WTC11 (cell line): ENCODE measurements at regions not wholly inside any gene's neighbourhood (a gene's known extent, or its start where the extent isn't known, plus 50 kb on each side); places are given as distances from the start of the nearest gene placed in this dataset.

Source experiments
- ATAC-seq: fragments of 200-7000 bp; cut with Tn5 transposase; 2 replicates; pipeline ENCODE4 v1.10.0; 2021; ENCODE audit warnings: mild to moderate bottlenecking, moderate library complexity
- CTCF ChIA-PET: fragments of 300-600 bp; sonication (Branson Sonifier 250); formaldehyde crosslinking; loops from one replicate; lab custom pipeline; 2021; ENCODE audit warnings: antibody characterized with exemption; lab: Charles Lee
- POLR2A ChIA-PET: fragments of 350-600 bp; sonication (Branson Sonifier 250); formaldehyde crosslinking; loops from one replicate; lab custom pipeline; 2021; ENCODE audit warnings: antibody characterized with exemption; lab: Charles Lee
- DNase-seq: peaks from one replicate; pipeline ENCODE4 v3.0.0; 2021; ENCODE audit warnings: low spot score
- H3K27ac Mint-ChIP-seq: 2 replicates; pipeline ENCODE4 v1.8.0; 2021; ENCODE audit warnings: mixed read lengths
- H3K27me3 Mint-ChIP-seq: 2 replicates; pipeline ENCODE4 v1.8.0; 2021; ENCODE audit warnings: low read depth, mild to moderate bottlenecking, moderate library complexity, mixed read lengths
- H3K36me3 Mint-ChIP-seq: 2 replicates; pipeline ENCODE4 v1.8.0; 2021; ENCODE audit warnings: mixed read lengths
- H3K4me1 Mint-ChIP-seq: 2 replicates; pipeline ENCODE4 v1.8.0; 2022; ENCODE audit warnings: mixed read lengths
- H3K4me3 Mint-ChIP-seq: 2 replicates; pipeline ENCODE4 v1.8.0; 2021; ENCODE audit warnings: mild to moderate bottlenecking, moderate library complexity, mixed read lengths
- H3K9me3 Mint-ChIP-seq: 2 replicates; pipeline ENCODE4 v1.8.0; 2021; ENCODE audit warnings: mixed read lengths
- ATF2 ChIP-seq: sonication (generic); formaldehyde crosslinking; IDR thresholded peaks from 2 replicates; pipeline ENCODE4 v1.8.1; 2022; ENCODE audit warnings: low read depth, missing genetic modification reagents, borderline replicate concordance
- CTCF ChIP-seq: fragments of 200-600 bp; IDR thresholded peaks from 2 replicates; pipeline ENCODE4 v1.8.0; 2022; ENCODE audit warnings: antibody characterized with exemption
- ESRRA ChIP-seq: sonication (generic); formaldehyde crosslinking; IDR thresholded peaks from 2 replicates; pipeline ENCODE4 v1.8.1; 2022; ENCODE audit warnings: mild to moderate bottlenecking, missing genetic modification reagents, borderline replicate concordance
- JAZF1 ChIP-seq: fragments of 250-450 bp; sonication (Bioruptor Pico); IDR thresholded peaks from 2 replicates; pipeline ENCODE4 v1.9.0; 2021; ENCODE audit warnings: moderate library complexity, mild to moderate bottlenecking, inconsistent platforms
- MAX ChIP-seq: sonication (generic); formaldehyde crosslinking; IDR thresholded peaks from 2 replicates; pipeline ENCODE4 v1.8.0; 2022; ENCODE audit warnings: mild to moderate bottlenecking, missing genetic modification reagents
- MLX ChIP-seq: sonication (generic); formaldehyde crosslinking; IDR thresholded peaks from 2 replicates; pipeline ENCODE4 v1.8.1; 2023; ENCODE audit warnings: mild to moderate bottlenecking, missing genetic modification reagents, moderate library complexity
- OVOL2 ChIP-seq: fragments of 250-450 bp; sonication (Bioruptor Pico); IDR thresholded peaks from 2 replicates; pipeline ENCODE4 v1.9.0; 2021; ENCODE audit warnings: mild to moderate bottlenecking, borderline replicate concordance
- PRDM15 ChIP-seq: sonication (generic); formaldehyde crosslinking; IDR thresholded peaks from 2 replicates; pipeline ENCODE4 v1.8.0; 2022; ENCODE audit warnings: missing genetic modification reagents
- RELA ChIP-seq: sonication (generic); formaldehyde crosslinking; IDR thresholded peaks from 2 replicates; pipeline ENCODE4 v1.8.1; 2022; ENCODE audit warnings: missing genetic modification reagents, mild to moderate bottlenecking, borderline replicate concordance
- TEAD4 ChIP-seq: sonication (generic); formaldehyde crosslinking; IDR thresholded peaks from 2 replicates; pipeline ENCODE4 v1.8.0; 2022; ENCODE audit warnings: mild to moderate bottlenecking, missing genetic modification reagents
- ZBTB21 ChIP-seq: sonication (generic); formaldehyde crosslinking; IDR thresholded peaks from 2 replicates; pipeline ENCODE4 v1.8.1; 2023; ENCODE audit warnings: mild to moderate bottlenecking, missing genetic modification reagents, borderline replicate concordance
- ZNF232 ChIP-seq: sonication (generic); formaldehyde crosslinking; IDR thresholded peaks from 2 replicates; pipeline ENCODE4 v1.8.0; 2022; ENCODE audit warnings: mild to moderate bottlenecking, missing genetic modification reagents
- ZNF317 ChIP-seq: sonication (generic); formaldehyde crosslinking; IDR thresholded peaks from 2 replicates; pipeline ENCODE4 v1.8.1; 2023; ENCODE audit warnings: low read depth, mild to moderate bottlenecking, moderate library complexity, missing genetic modification reagents, borderline replicate concordance
- ZNF423 ChIP-seq: fragments of 250-450 bp; sonication (Bioruptor Pico); IDR thresholded peaks from 2 replicates; pipeline ENCODE4 v2.1.2; 2022; ENCODE audit warnings: mild to moderate bottlenecking, moderate library complexity
- TF ChIP-seq, protein P1 (sequence below): fragments of 250-450 bp; sonication (Bioruptor Pico); IDR thresholded peaks from 2 replicates; pipeline ENCODE4 v1.9.0; 2021; ENCODE audit warnings: mild to moderate bottlenecking, borderline replicate concordance
- TF ChIP-seq, protein P2 (sequence below): sonication (generic); formaldehyde crosslinking; IDR thresholded peaks from 2 replicates; pipeline ENCODE4 v1.8.1; 2022; ENCODE audit warnings: mild to moderate bottlenecking, moderate library complexity, missing genetic modification reagents

GRCh38 chr10:129272866-129273650 lies 194.0 kb upstream of the MGMT start (continued):
- TF ChIP-seq, protein P1, sequence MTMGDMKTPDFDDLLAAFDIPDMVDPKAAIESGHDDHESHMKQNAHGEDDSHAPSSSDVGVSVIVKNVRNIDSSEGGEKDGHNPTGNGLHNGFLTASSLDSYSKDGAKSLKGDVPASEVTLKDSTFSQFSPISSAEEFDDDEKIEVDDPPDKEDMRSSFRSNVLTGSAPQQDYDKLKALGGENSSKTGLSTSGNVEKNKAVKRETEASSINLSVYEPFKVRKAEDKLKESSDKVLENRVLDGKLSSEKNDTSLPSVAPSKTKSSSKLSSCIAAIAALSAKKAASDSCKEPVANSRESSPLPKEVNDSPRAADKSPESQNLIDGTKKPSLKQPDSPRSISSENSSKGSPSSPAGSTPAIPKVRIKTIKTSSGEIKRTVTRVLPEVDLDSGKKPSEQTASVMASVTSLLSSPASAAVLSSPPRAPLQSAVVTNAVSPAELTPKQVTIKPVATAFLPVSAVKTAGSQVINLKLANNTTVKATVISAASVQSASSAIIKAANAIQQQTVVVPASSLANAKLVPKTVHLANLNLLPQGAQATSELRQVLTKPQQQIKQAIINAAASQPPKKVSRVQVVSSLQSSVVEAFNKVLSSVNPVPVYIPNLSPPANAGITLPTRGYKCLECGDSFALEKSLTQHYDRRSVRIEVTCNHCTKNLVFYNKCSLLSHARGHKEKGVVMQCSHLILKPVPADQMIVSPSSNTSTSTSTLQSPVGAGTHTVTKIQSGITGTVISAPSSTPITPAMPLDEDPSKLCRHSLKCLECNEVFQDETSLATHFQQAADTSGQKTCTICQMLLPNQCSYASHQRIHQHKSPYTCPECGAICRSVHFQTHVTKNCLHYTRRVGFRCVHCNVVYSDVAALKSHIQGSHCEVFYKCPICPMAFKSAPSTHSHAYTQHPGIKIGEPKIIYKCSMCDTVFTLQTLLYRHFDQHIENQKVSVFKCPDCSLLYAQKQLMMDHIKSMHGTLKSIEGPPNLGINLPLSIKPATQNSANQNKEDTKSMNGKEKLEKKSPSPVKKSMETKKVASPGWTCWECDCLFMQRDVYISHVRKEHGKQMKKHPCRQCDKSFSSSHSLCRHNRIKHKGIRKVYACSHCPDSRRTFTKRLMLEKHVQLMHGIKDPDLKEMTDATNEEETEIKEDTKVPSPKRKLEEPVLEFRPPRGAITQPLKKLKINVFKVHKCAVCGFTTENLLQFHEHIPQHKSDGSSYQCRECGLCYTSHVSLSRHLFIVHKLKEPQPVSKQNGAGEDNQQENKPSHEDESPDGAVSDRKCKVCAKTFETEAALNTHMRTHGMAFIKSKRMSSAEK: no peak
- TF ChIP-seq MLX (CRISPR knock-in tag): no peak
- no peak for TF ChIP-seq ATF2 (CRISPR knock-in tag)
- TF ChIP-seq JAZF1 (CRISPR knock-in tag): no peak

DNA sequence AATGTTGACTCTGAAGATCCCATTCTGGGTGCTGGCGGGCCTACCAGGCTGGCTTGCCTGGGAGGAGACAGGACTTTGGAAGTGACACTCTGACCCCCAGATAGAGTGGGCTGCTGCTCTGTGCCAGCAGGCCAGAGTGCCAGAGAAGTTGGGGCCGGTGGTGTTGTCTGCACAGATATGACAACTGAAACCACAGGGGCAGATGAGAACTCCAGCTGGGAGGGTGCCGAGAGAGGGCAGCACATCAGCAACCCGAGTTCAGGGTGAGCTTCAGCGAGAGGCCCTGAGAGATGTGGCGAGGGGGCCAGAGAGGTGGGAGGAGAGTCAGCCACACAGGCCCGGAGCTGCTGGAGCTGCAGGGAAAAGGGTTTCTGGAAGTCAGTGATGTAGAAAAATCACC lies 193.2 kb upstream of the MGMT start:
- DNase-seq (no peak), ATAC-seq (no peak)
- CTCF ChIA-PET: interaction anchor here (1.3 to 2.0 kb wide), 2 partner anchors 37 to 58 kb away, joined by 3 to 6 read pairs; no protein-coding TSS in a partner anchor
- no peak overlapping the region for H3K4me3 Mint-ChIP-seq
- H3K27me3 Mint-ChIP-seq: no peaks in the 10 kb centered on the region
- no peaks in the 10 kb centered on the region for H3K36me3 Mint-ChIP-seq
- peaks cover 7% of the 10 kb centered on the region for H3K4me1 Mint-ChIP-seq
- H3K27ac Mint-ChIP-seq: no peak overlapping the region
- no peaks in the 10 kb centered on the region for H3K9me3 Mint-ChIP-seq
- TF ChIP-seq RELA (CRISPR knock-in tag) (no peak), ZNF317 (CRISPR knock-in tag) (no peak), TEAD4 (CRISPR knock-in tag) (no peak), ESRRA (CRISPR knock-in tag) (no peak), PRDM15 (CRISPR knock-in tag) (no peak), ZNF423 (CRISPR knock-in tag) (no peak), ZBTB21 (CRISPR knock-in tag) (no peak), MLX (CRISPR knock-in tag) (no peak), MAX (CRISPR knock-in tag) (no peak), CTCF (no peak), OVOL2 (CRISPR knock-in tag) (no peak), ZNF232 (CRISPR knock-in tag) (no peak)
- TF ChIP-seq, protein P2, sequence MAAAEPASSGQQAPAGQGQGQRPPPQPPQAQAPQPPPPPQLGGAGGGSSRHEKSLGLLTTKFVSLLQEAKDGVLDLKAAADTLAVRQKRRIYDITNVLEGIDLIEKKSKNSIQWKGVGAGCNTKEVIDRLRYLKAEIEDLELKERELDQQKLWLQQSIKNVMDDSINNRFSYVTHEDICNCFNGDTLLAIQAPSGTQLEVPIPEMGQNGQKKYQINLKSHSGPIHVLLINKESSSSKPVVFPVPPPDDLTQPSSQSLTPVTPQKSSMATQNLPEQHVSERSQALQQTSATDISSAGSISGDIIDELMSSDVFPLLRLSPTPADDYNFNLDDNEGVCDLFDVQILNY: no peak
- TF ChIP-seq, all 79 proteins: peak for 0
- POLR2A ChIA-PET: no interaction called here
